ENCODE measurements at regions not wholly inside any gene's neighbourhood (a gene's known extent, or its start where the extent isn't known, plus 50 kb on each side); places are given as distances from the start of the nearest gene placed in this dataset.

DNA sequence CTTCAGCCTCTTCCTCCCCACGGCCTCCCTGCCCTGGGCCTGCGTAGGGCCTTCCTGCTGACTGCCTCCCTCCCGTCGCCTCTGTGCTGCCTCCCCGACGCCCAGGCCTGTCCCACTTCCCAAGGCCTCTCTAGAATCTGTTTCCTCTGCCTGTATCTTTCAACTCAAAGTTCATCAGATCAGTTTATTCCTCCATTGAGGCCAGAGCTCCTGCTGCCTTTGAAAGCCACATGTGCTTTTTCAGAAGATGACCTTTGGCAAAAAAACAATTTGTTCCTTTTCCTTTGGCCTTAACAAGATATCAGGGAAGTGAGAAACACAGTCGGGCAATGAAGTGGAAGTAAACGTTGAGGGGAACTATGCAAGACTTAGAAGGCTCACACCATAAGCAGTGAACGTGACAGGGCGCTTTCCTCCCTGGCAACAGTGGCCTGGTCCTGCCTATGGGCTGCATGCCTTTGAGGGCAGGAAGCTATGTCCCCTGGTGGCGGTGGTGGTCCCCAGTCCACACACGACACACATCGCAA, 85.9 kb downstream of the PSMG1 start:
- TF ChIP-seq, protein P1, sequence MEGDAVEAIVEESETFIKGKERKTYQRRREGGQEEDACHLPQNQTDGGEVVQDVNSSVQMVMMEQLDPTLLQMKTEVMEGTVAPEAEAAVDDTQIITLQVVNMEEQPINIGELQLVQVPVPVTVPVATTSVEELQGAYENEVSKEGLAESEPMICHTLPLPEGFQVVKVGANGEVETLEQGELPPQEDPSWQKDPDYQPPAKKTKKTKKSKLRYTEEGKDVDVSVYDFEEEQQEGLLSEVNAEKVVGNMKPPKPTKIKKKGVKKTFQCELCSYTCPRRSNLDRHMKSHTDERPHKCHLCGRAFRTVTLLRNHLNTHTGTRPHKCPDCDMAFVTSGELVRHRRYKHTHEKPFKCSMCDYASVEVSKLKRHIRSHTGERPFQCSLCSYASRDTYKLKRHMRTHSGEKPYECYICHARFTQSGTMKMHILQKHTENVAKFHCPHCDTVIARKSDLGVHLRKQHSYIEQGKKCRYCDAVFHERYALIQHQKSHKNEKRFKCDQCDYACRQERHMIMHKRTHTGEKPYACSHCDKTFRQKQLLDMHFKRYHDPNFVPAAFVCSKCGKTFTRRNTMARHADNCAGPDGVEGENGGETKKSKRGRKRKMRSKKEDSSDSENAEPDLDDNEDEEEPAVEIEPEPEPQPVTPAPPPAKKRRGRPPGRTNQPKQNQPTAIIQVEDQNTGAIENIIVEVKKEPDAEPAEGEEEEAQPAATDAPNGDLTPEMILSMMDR (IDR thresholded peaks at IDR 0.05; ENCODE audit: low read depth, low read length, missing control alignments) = no peak
- H3K4me3 ChIP-seq (ENCODE audit: low read depth, low read length) = no peak overlapping the region
- no peak for DNase-seq (ENCODE audit: low read depth)

- TF ChIP-seq, protein P1 (IDR thresholded peaks at IDR 0.05; ENCODE audit: low read depth, low read length, missing control alignments) = peak; percentile 15
- DNase-seq (ENCODE audit: low read depth) = no peak
- H3K4me3 ChIP-seq (ENCODE audit: low read depth, low read length) = no peak overlapping the region
Observed at GRCh38 chr21:39096754-39097153, 86.5 kb downstream of the PSMG1 start.

GRCh38 chr21:39095681-39096080, 87.6 kb downstream of the PSMG1 start:
- TF ChIP-seq, protein P1 (IDR thresholded peaks at IDR 0.05; ENCODE audit: low read depth, low read length, missing control alignments) = no peak
- DNase-seq (ENCODE audit: low read depth) = no peak
- no peak overlapping the region for H3K4me3 ChIP-seq (ENCODE audit: low read depth, low read length)

DNA sequence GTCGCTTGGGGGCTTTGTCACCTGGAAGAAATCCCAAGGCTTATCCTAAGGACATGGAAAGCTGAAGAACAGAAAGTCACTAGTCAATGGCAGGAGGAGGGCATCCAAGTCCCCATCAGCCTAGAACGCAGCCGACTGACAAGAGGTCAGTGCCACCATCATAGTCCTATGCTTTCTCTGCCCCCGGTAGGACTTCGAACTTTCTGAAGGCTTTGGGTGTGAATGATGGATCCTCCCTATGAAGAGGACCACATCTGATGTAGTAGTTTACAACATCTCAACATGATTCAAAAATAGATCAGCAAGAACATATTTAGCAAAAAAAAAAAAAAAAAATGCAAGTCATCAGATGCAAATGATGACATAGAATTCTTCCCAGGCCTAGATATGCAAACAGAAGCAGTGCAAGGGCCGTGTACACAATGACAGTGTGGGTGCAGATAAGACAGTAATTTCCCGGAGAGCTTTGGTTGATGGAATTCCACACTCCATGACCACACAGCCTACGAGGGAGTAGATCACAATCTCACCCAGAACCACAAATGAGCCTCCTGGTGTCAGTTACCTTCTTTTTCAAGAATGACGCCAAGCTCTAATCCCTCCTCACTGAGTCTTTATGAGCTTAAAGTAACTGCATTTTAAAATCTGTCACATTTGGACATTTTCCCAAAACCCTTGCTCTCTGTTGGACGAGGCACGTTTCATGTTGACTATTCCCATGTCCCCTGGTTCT, 88.2 kb downstream of the PSMG1 start:
- DNase-seq (ENCODE audit: low read depth) = no peak
- no peak overlapping the region for H3K4me3 ChIP-seq (ENCODE audit: low read depth, low read length)
- TF ChIP-seq, protein P1 (IDR thresholded peaks at IDR 0.05; ENCODE audit: low read depth, low read length, missing control alignments) = no peak

GRCh38 chr21:39094087-39094780, 89.0 kb downstream of the PSMG1 start:
- DNase-seq (ENCODE audit: low read depth) = no peak
- TF ChIP-seq, protein P1 (IDR thresholded peaks at IDR 0.05; ENCODE audit: low read depth, low read length, missing control alignments) = no peak
- H3K4me3 ChIP-seq (ENCODE audit: low read depth, low read length) = no peak overlapping the region

GRCh38 chr21:39093526-39093925, 89.7 kb downstream of the PSMG1 start:
- TF ChIP-seq, protein P1 (IDR thresholded peaks at IDR 0.05; ENCODE audit: low read depth, low read length, missing control alignments) = no peak
- DNase-seq (ENCODE audit: low read depth) = no peak
- no peak overlapping the region for H3K4me3 ChIP-seq (ENCODE audit: low read depth, low read length)
